ENCODE measurements at regions not wholly inside any gene's neighbourhood (a gene's known extent, or its start where the extent isn't known, plus 50 kb on each side); places are given as distances from the start of the nearest gene placed in this dataset.

GRCh38 chr6:6434723-6435122 is 114.3 kb upstream of the F13A1 start:
- intact Hi-C loops (cut with micrococcal nuclease; ENCODE audit: unreplicated experiment), result no loop called here
- no peak overlapping the region for H3K27ac Mint-ChIP-seq (ENCODE audit: unreplicated experiment)

DNA sequence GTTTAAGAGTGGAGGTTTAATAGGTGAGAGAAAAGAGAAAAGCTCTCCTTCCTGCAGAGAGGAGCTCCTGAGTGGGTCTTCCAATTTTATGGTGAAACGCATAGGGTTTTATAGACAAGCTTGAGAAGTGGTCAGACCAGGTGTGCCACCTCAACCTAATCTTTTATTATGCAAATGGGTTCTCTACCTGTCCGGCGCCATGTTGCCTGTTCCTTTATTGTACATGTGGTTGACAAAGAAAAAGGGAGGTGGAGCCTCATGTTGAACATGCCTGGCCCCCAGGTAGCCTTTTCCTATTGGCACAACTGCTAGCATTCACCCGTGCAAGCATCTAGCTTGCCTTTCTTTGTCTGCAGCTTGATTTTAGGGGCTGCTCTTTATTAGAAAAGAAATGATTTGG is 115.9 kb upstream of the F13A1 start:
- DNase-seq, result no peak
- TF ChIP-seq, protein P1, sequence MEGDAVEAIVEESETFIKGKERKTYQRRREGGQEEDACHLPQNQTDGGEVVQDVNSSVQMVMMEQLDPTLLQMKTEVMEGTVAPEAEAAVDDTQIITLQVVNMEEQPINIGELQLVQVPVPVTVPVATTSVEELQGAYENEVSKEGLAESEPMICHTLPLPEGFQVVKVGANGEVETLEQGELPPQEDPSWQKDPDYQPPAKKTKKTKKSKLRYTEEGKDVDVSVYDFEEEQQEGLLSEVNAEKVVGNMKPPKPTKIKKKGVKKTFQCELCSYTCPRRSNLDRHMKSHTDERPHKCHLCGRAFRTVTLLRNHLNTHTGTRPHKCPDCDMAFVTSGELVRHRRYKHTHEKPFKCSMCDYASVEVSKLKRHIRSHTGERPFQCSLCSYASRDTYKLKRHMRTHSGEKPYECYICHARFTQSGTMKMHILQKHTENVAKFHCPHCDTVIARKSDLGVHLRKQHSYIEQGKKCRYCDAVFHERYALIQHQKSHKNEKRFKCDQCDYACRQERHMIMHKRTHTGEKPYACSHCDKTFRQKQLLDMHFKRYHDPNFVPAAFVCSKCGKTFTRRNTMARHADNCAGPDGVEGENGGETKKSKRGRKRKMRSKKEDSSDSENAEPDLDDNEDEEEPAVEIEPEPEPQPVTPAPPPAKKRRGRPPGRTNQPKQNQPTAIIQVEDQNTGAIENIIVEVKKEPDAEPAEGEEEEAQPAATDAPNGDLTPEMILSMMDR (IDR thresholded peaks at IDR 0.05; ENCODE audit: insufficient read depth in 1 of 2, low read depth in 1 of 2, low read length in 1 of 2, severe bottlenecking in 1 of 2, unreplicated experiment in 1 of 2), result no peak
- Histone ChIP-seq H3K36me3 (ENCODE audit: control insufficient read depth, insufficient read depth, low read length) (no peaks in the 10 kb centered on the region), H3K9me3 (no peaks in the 10 kb centered on the region), H3K27me3 (replicated peaks; ENCODE audit: control insufficient read depth, insufficient read depth, low read length) (no peaks in the 10 kb centered on the region), H3K4me1 (no peaks in the 10 kb centered on the region), H3K4me3 (ENCODE audit: low read depth, low read length) (no peak overlapping the region)
- Mint-ChIP-seq H3K4me1 (ENCODE audit: low read depth, unreplicated experiment) (no peaks in the 10 kb centered on the region), H3K4me3 (ENCODE audit: unreplicated experiment) (no peak overlapping the region), H3K27me3 (ENCODE audit: insufficient read depth, unreplicated experiment) (peaks cover 10% of the 10 kb centered on the region), H3K36me3 (ENCODE audit: insufficient read depth, unreplicated experiment) (no peaks in the 10 kb centered on the region), H3K27ac (ENCODE audit: unreplicated experiment) (no peak overlapping the region), H3K9me3 (ENCODE audit: unreplicated experiment) (no peaks in the 10 kb centered on the region)
- intact Hi-C loops (cut with micrococcal nuclease; ENCODE audit: unreplicated experiment), result no loop called here
- BruUV-seq (replicated peaks), result no TSS peak
- POLR2A ChIA-PET, result no interaction called here
- CTCF ChIA-PET, result no interaction called here

More at GRCh38 chr6:6434723-6435122, 114.3 kb upstream of the F13A1 start:
- peaks cover 5% of the 10 kb centered on the region for H3K27me3 Mint-ChIP-seq (ENCODE audit: insufficient read depth, unreplicated experiment)
- Histone ChIP-seq H3K4me3 (ENCODE audit: low read depth, low read length) (no peak overlapping the region), H3K36me3 (ENCODE audit: control insufficient read depth, insufficient read depth, low read length) (no peaks in the 10 kb centered on the region), H3K9me3 (no peaks in the 10 kb centered on the region), H3K4me1 (no peaks in the 10 kb centered on the region), H3K27me3 (replicated peaks; ENCODE audit: control insufficient read depth, insufficient read depth, low read length) (no peaks in the 10 kb centered on the region)
- ChIA-PET CTCF (no interaction called here), POLR2A (no interaction called here)
- no peak for DNase-seq
- H3K9me3 Mint-ChIP-seq (ENCODE audit: unreplicated experiment), result no peaks in the 10 kb centered on the region
- H3K36me3 Mint-ChIP-seq (ENCODE audit: insufficient read depth, unreplicated experiment), result no peaks in the 10 kb centered on the region
- TF ChIP-seq, protein P1 (IDR thresholded peaks at IDR 0.05; ENCODE audit: insufficient read depth in 1 of 2, low read depth in 1 of 2, low read length in 1 of 2, severe bottlenecking in 1 of 2, unreplicated experiment in 1 of 2), result no peak
- BruUV-seq (replicated peaks), result no TSS peak
- H3K4me3 Mint-ChIP-seq (ENCODE audit: unreplicated experiment), result no peak overlapping the region
- H3K4me1 Mint-ChIP-seq (ENCODE audit: low read depth, unreplicated experiment), result no peaks in the 10 kb centered on the region

- Histone ChIP-seq H3K27me3 (replicated peaks; ENCODE audit: control insufficient read depth, insufficient read depth, low read length) (no peaks in the 10 kb centered on the region), H3K4me3 (ENCODE audit: low read depth, low read length) (no peak overlapping the region), H3K9me3 (no peaks in the 10 kb centered on the region), H3K4me1 (no peaks in the 10 kb centered on the region), H3K36me3 (ENCODE audit: control insufficient read depth, insufficient read depth, low read length) (no peaks in the 10 kb centered on the region)
- Mint-ChIP-seq H3K36me3 (ENCODE audit: insufficient read depth, unreplicated experiment) (no peaks in the 10 kb centered on the region), H3K9me3 (ENCODE audit: unreplicated experiment) (no peaks in the 10 kb centered on the region), H3K27ac (ENCODE audit: unreplicated experiment) (no peak overlapping the region), H3K4me1 (ENCODE audit: low read depth, unreplicated experiment) (no peaks in the 10 kb centered on the region), H3K4me3 (ENCODE audit: unreplicated experiment) (no peak overlapping the region), H3K27me3 (ENCODE audit: insufficient read depth, unreplicated experiment) (peaks cover 10% of the 10 kb centered on the region)
- DNase-seq, result no peak
- no TSS peak for BruUV-seq (replicated peaks)
- ChIA-PET CTCF (no interaction called here), POLR2A (no interaction called here)
- TF ChIP-seq, protein P1 (IDR thresholded peaks at IDR 0.05; ENCODE audit: insufficient read depth in 1 of 2, low read depth in 1 of 2, low read length in 1 of 2, severe bottlenecking in 1 of 2, unreplicated experiment in 1 of 2), result no peak
- intact Hi-C loops (cut with micrococcal nuclease; ENCODE audit: unreplicated experiment), result no loop called here
These were observed 116.5 kb upstream of the F13A1 start for GRCh38 chr6:6436946-6437345.
